Upper lobe of left lung (tissue), 4 donors: ENCODE measurements at regions not wholly inside any gene's neighbourhood (a gene's known extent, or its start where the extent isn't known, plus 50 kb on each side); places are given as distances from the start of the nearest gene placed in this dataset.

Source experiments
- POLR2A ChIP-seq, 4 donors: fragments of 450-650 bp; IDR thresholded peaks; one replicate each; pipeline ENCODE4 v1.5.1; 2016 to 2017; ENCODE audit warnings: antibody characterized with exemption in 4 of 4, mild to moderate bottlenecking in 2 of 4
- POLR2AphosphoS5 ChIP-seq, 2 donors: sonication (generic); formaldehyde crosslinking; IDR thresholded peaks; one replicate each; pipeline ENCODE4 v1.5.1; 2017; ENCODE audit warnings: antibody characterized with exemption in 2 of 2
- TF ChIP-seq, protein P1 (sequence below), 6 experiments: fragments of 450-650 bp in 4 of 6; fragments of 200-600 bp in 2 of 6; sonication (generic) in 2 of 6; IDR thresholded peaks; one replicate each; pipeline ENCODE4 v1.5.1; 2016 to 2019; ENCODE audit warnings: antibody characterized with exemption in 6 of 6

DNA sequence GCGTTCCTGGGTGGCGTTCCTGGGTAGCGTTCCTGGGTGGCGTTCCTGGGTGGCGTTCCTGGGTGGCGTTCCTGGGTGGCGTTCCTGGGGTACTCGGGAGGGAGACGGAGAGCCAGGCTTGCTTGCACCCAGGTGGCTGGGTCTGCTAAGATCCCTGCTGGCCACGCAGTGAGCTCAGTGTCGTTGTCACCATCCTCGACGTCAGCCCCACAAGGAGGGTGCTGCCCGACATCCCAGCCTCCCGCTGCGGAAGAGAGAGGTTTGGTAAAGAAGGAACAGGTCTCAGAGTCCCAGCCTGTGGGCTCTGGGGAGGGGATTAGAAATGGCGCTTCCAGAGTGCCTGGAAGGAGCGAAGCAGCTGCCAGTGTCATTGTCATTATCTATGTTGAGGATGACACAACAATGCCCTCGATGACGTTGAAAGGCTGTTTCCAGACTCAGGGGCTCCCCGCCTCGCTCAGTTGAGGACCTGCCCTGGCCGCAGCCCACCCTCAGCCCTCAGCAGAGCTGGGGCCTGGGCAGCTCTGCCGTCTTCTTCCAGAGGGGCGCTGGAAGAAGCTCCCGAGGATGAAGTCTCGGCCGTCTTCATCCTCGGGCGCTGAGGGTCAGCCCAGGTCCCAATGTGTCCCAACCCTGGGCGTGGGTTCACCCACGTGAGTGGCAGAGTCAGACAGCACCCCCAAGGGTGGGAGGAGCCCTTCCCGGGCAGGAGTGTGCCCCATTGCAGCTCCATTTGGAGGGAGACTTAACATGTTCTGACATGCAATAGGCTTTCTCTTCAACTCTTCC, 328.8 kb downstream of the ADGRD1 start:
- TF ChIP-seq, protein P1, sequence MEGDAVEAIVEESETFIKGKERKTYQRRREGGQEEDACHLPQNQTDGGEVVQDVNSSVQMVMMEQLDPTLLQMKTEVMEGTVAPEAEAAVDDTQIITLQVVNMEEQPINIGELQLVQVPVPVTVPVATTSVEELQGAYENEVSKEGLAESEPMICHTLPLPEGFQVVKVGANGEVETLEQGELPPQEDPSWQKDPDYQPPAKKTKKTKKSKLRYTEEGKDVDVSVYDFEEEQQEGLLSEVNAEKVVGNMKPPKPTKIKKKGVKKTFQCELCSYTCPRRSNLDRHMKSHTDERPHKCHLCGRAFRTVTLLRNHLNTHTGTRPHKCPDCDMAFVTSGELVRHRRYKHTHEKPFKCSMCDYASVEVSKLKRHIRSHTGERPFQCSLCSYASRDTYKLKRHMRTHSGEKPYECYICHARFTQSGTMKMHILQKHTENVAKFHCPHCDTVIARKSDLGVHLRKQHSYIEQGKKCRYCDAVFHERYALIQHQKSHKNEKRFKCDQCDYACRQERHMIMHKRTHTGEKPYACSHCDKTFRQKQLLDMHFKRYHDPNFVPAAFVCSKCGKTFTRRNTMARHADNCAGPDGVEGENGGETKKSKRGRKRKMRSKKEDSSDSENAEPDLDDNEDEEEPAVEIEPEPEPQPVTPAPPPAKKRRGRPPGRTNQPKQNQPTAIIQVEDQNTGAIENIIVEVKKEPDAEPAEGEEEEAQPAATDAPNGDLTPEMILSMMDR (IDR thresholded peaks at IDR 0.05) = no peak
- no peak for TF ChIP-seq POLR2AphosphoS5 (IDR thresholded peaks at IDR 0.05)
- no peak for TF ChIP-seq POLR2A (IDR thresholded peaks at IDR 0.05)
